IMR-90 (cell line): ENCODE measurements at regions not wholly inside any gene's neighbourhood (a gene's known extent, or its start where the extent isn't known, plus 50 kb on each side); places are given as distances from the start of the nearest gene placed in this dataset.

Experiments
- ATAC-seq: fragments of 200-7000 bp; cut with Tn5 transposase; 2 replicates; pipeline ENCODE4 v1.9.1; 2020; ENCODE audit warnings: low read depth, mild to moderate bottlenecking, moderate library complexity
- BruUV-seq: library from RNA; stranded (reverse); fragments of 400-500 nt; replicated peaks from 2 replicates; lab custom pipeline; 2021; lab: Mats Ljungman, UMichigan
- CTCF ChIA-PET: fragments of 300-600 bp; formaldehyde crosslinking; extraction: SDS; loops from one replicate; lab custom pipeline; 2021; ENCODE audit warnings: antibody characterized with exemption; lab: Yijun Ruan, JAX
- POLR2A ChIA-PET: fragments of 300-600 bp; sonication (Branson Sonifier 250); formaldehyde crosslinking; loops from one replicate; lab custom pipeline; 2022; ENCODE audit warnings: antibody characterized with exemption; ENCODE audit not compliant: unreplicated experiment; lab: Charles Lee
- DNase-seq: peaks from one replicate; pipeline ENCODE4 v3.0.0; 2013
- H2AFZ ChIP-seq: replicated peaks from 2 replicates; pipeline ENCODE3; 2013; ENCODE audit warnings: low read length, mild to moderate bottlenecking; ENCODE audit not compliant: poor library complexity
- H2AK5ac ChIP-seq: 2 replicates; pipeline ENCODE4 v1.6.1; 2013; ENCODE audit warnings: low read depth, low read length, inconsistent platforms
- H2AK9ac ChIP-seq: replicated peaks from 2 replicates; pipeline ENCODE3; 2013; ENCODE audit warnings: mild to moderate bottlenecking, low read depth, low read length, moderate library complexity; ENCODE audit not compliant: poor library complexity
- H2BK120ac ChIP-seq: 2 replicates; pipeline ENCODE4 v1.6.1; 2013; ENCODE audit warnings: low read depth, low read length, inconsistent platforms
- H2BK15ac ChIP-seq: 3 replicates; pipeline ENCODE4 v1.6.1; 2013; ENCODE audit warnings: low read depth, low read length, inconsistent platforms
- H2BK20ac ChIP-seq: 2 replicates; pipeline ENCODE4 v1.6.1; 2013; ENCODE audit warnings: low read depth, mild to moderate bottlenecking, inconsistent platforms, low read length, moderate library complexity
- H2BK5ac ChIP-seq: 2 replicates; pipeline ENCODE4 v1.6.1; 2013; ENCODE audit warnings: mild to moderate bottlenecking, low read depth, low read length, inconsistent platforms; ENCODE audit not compliant: poor library complexity, severe bottlenecking
- H3K14ac ChIP-seq: replicated peaks from 2 replicates; pipeline ENCODE4 v1.6.1; 2013; ENCODE audit warnings: low read depth, low read length, inconsistent platforms
- H3K18ac ChIP-seq: 2 replicates; pipeline ENCODE4 v1.6.1; 2013; ENCODE audit warnings: low read depth, low read length, control low read depth
- H3K23ac ChIP-seq: 2 replicates; pipeline ENCODE4 v1.6.1; 2013; ENCODE audit warnings: low read depth, low read length, inconsistent platforms
- H3K27ac ChIP-seq: 2 replicates; pipeline ENCODE4 v1.5.1; 2013; ENCODE audit warnings: mild to moderate bottlenecking, control low read depth, low read length; ENCODE audit not compliant: insufficient read depth
- H3K27me3 ChIP-seq: 2 replicates; pipeline ENCODE4 v1.6.1; 2013; ENCODE audit warnings: low read length; ENCODE audit not compliant: control insufficient read depth, insufficient read depth
- H3K36me3 ChIP-seq: 2 replicates; pipeline ENCODE4 v1.6.1; 2013; ENCODE audit warnings: low read length, mixed read lengths; ENCODE audit not compliant: control insufficient read depth, insufficient read depth
- H3K4ac ChIP-seq: 2 replicates; pipeline ENCODE4 v1.6.1; 2013; ENCODE audit warnings: low read depth, low read length, inconsistent platforms
- H3K4me1 ChIP-seq: 2 replicates; pipeline ENCODE4 v1.6.1; 2013; ENCODE audit warnings: low read length, mixed read lengths; ENCODE audit not compliant: control insufficient read depth, insufficient read depth
- H3K4me2 ChIP-seq: 2 replicates; pipeline ENCODE4 v1.6.1; 2013; ENCODE audit warnings: low read depth, mild to moderate bottlenecking, control low read depth, low read length, moderate library complexity
- H3K4me3 ChIP-seq: 2 replicates; pipeline ENCODE4 v1.5.1; 2013; ENCODE audit warnings: low read depth, mild to moderate bottlenecking, control low read depth, low read length, moderate library complexity; ENCODE audit not compliant: insufficient read depth
- H3K56ac ChIP-seq: 2 replicates; pipeline ENCODE4 v1.6.1; 2013; ENCODE audit warnings: low read length, inconsistent platforms; ENCODE audit not compliant: insufficient read depth; ENCODE audit errors: extremely low read depth
- H3K79me1 ChIP-seq, 2 experiments: 2 replicates each; pipeline ENCODE4 v1.6.1; 2013; ENCODE audit warnings: low read length in 2 of 2, inconsistent platforms in 1 of 2, low read depth in 1 of 2
- H3K9ac ChIP-seq: 2 replicates; pipeline ENCODE4 v1.6.1; 2013; ENCODE audit warnings: low read depth, low read length, control low read depth
- H3K9me1 ChIP-seq: 2 replicates; pipeline ENCODE4 v1.6.1; 2013; ENCODE audit warnings: low read length, inconsistent platforms; ENCODE audit not compliant: insufficient read depth
- H3K9me3 ChIP-seq: 2 replicates; pipeline ENCODE4 v1.6.1; 2013; ENCODE audit warnings: low read length; ENCODE audit not compliant: control insufficient read depth, insufficient read depth
- H4K20me1 ChIP-seq: 2 replicates; pipeline ENCODE4 v1.6.1; 2013; ENCODE audit warnings: low read length, inconsistent platforms; ENCODE audit not compliant: insufficient read depth
- H4K5ac ChIP-seq: 2 replicates; pipeline ENCODE4 v1.6.1; 2013; ENCODE audit warnings: mild to moderate bottlenecking, low read depth, low read length, control low read depth
- H4K8ac ChIP-seq, 2 experiments: 2 replicates each; pipeline ENCODE4 v1.6.1; 2013; ENCODE audit warnings: low read depth in 2 of 2, low read length in 2 of 2, control low read depth in 1 of 2, inconsistent platforms in 1 of 2
- H4K91ac ChIP-seq: 2 replicates; pipeline ENCODE4 v1.6.1; 2013; ENCODE audit warnings: low read depth, low read length, inconsistent platforms; ENCODE audit not compliant: insufficient read depth
- BHLHE40 ChIP-seq: fragments of 150-350 bp; IDR thresholded peaks from 2 replicates; pipeline ENCODE4 v1.6.1; 2016; ENCODE audit warnings: mild to moderate bottlenecking, low read depth, low read length
- CEBPB ChIP-seq: IDR thresholded peaks from 2 replicates; pipeline ENCODE4 v1.6.1; 2012; ENCODE audit warnings: low read depth, low read length, improper control_type of control experiment
- RAD21 ChIP-seq: IDR thresholded peaks from 2 replicates; pipeline ENCODE4 v1.6.1; 2012; ENCODE audit warnings: low read length, improper control_type of control experiment
- RCOR1 ChIP-seq: IDR thresholded peaks from 2 replicates; pipeline ENCODE4 v1.6.1; 2012; ENCODE audit warnings: mild to moderate bottlenecking, low read length, improper control_type of control experiment; ENCODE audit not compliant: insufficient replicate concordance
- RFX5 ChIP-seq: IDR thresholded peaks from 2 replicates; pipeline ENCODE4 v1.8.0; 2012; ENCODE audit warnings: low read depth, mild to moderate bottlenecking, low read length, moderate library complexity
- WGBS, 2 experiments: methylation state at CpG; one replicate each; pipeline versions ENCODE4 v1.1.5 to v1.1.7; 2013; ENCODE audit warnings: missing lambda C conversion rate in 2 of 2; ENCODE audit not compliant: insufficient read length in 1 of 2; ENCODE audit errors: extremely low coverage in 2 of 2; 5-methylcytosine and 5-hydroxymethylcytosine counted together
- dilution Hi-C: fragments of 300-500 bp; cut with HindIII; formaldehyde crosslinking; loops from one replicate; pipeline ENCODE4 v1.14.3; 2018; ENCODE audit warnings: low sequenced_read_pairs; ENCODE audit not compliant: unreplicated experiment
- in situ Hi-C: fragments of 300-500 bp; cut with MboI; formaldehyde crosslinking; loops from 3 replicates; pipeline ENCODE4 v1.14.3; 2019; ENCODE audit warnings: low sequenced_read_pairs, inconsistent platforms, mixed read lengths
- intact Hi-C: fragments of 100-400 bp; cut with micrococcal nuclease; formaldehyde crosslinking; loops from 2 replicates; pipeline ENCODE4 v1.10.0; 2022
- TF ChIP-seq, protein P1 (sequence below): fragments of 150-350 bp; IDR thresholded peaks from 2 replicates; pipeline ENCODE4 v1.6.1; 2017; ENCODE audit warnings: mild to moderate bottlenecking, antibody characterized with exemption, low read length, low read depth
- TF ChIP-seq, protein P2 (sequence below): conservative IDR thresholded peaks from 2 replicates; pipeline ENCODE4 v1.5.1; 2012; ENCODE audit warnings: mild to moderate bottlenecking, low read depth, low read length, improper control_type of control experiment

DNA sequence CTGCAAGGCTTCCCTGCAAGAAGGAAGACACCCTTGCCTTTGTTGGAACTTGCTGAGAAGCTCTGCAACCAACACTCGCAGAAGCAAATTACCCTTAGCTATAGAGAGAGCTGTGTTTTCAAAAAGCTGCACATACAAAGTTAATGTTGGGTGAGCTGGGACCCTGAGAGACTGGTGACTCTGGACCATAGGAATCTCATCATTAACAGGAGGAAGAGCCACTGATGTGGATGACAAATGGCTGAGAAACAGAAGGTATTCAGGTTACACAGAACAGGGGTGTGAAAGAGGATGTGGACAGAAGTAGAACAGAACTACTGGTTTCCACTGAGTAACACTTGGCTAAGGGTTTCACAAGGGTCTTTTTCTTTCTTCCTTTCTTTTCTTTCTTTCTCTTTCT is 493.5 kb downstream of the IRX1 start:
- H3K9me3 ChIP-seq, result peaks cover 21% of the 10 kb centered on the region
- H3K4me2 ChIP-seq, result no peak overlapping the region
- no TSS peak for BruUV-seq
- H3K4me1 ChIP-seq, result no peaks in the 10 kb centered on the region
- H2BK15ac ChIP-seq, result no peak overlapping the region
- CTCF ChIA-PET, result no interaction called here
- no peak overlapping the region for H2BK120ac ChIP-seq
- no peak overlapping the region for H2BK5ac ChIP-seq
- H2BK20ac ChIP-seq, result no peak overlapping the region
- H3K79me1 ChIP-seq, result no peaks in the 10 kb centered on the region
- no peak overlapping the region for H3K27ac ChIP-seq
- no peak overlapping the region for H3K14ac ChIP-seq
- H3K4ac ChIP-seq, result no peak overlapping the region
- intact Hi-C loops (no loop called here), dilution Hi-C loops (no loop called here), in situ Hi-C loops (no loop called here)
- no peak overlapping the region for H2AFZ ChIP-seq
- H3K9me1 ChIP-seq, result no peaks in the 10 kb centered on the region
- H3K36me3 ChIP-seq, result no peaks in the 10 kb centered on the region
- no peak overlapping the region for H3K4me3 ChIP-seq
- DNase-seq (no peak), ATAC-seq (no peak)
- H3K23ac ChIP-seq, result no peak overlapping the region
- no peak overlapping the region for H2AK5ac ChIP-seq
- H3K9ac ChIP-seq, result no peak overlapping the region
- H2AK9ac ChIP-seq, result no peak overlapping the region
- no peak overlapping the region for H4K91ac ChIP-seq
- H3K18ac ChIP-seq, result no peak overlapping the region
- POLR2A ChIA-PET, result no interaction called here
- H4K5ac ChIP-seq, result no peak overlapping the region
- no peaks in the 10 kb centered on the region for H3K27me3 ChIP-seq
- no peak overlapping the region for H3K56ac ChIP-seq
- H4K20me1 ChIP-seq, result no peaks in the 10 kb centered on the region
- no CpG with 5 or more reads among the region's 1 CpG for WGBS, 2 experiments
- no peak for TF ChIP-seq CEBPB
- TF ChIP-seq, protein P1, sequence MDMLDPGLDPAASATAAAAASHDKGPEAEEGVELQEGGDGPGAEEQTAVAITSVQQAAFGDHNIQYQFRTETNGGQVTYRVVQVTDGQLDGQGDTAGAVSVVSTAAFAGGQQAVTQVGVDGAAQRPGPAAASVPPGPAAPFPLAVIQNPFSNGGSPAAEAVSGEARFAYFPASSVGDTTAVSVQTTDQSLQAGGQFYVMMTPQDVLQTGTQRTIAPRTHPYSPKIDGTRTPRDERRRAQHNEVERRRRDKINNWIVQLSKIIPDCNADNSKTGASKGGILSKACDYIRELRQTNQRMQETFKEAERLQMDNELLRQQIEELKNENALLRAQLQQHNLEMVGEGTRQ, result no peak
- TF ChIP-seq RAD21, result no peak
- no peak for TF ChIP-seq RFX5
- TF ChIP-seq, protein P2, sequence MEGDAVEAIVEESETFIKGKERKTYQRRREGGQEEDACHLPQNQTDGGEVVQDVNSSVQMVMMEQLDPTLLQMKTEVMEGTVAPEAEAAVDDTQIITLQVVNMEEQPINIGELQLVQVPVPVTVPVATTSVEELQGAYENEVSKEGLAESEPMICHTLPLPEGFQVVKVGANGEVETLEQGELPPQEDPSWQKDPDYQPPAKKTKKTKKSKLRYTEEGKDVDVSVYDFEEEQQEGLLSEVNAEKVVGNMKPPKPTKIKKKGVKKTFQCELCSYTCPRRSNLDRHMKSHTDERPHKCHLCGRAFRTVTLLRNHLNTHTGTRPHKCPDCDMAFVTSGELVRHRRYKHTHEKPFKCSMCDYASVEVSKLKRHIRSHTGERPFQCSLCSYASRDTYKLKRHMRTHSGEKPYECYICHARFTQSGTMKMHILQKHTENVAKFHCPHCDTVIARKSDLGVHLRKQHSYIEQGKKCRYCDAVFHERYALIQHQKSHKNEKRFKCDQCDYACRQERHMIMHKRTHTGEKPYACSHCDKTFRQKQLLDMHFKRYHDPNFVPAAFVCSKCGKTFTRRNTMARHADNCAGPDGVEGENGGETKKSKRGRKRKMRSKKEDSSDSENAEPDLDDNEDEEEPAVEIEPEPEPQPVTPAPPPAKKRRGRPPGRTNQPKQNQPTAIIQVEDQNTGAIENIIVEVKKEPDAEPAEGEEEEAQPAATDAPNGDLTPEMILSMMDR, result no peak
- no peak for TF ChIP-seq RCOR1
- no peak for TF ChIP-seq BHLHE40
- H4K8ac ChIP-seq, result no peak overlapping the region
